ENCODE measurements at regions not wholly inside any gene's neighbourhood (a gene's known extent, or its start where the extent isn't known, plus 50 kb on each side); places are given as distances from the start of the nearest gene placed in this dataset.

- peak in 1 of 2 donors; percentile 26 for TF ChIP-seq POLR2A (IDR thresholded peaks at IDR 0.05)
- TF ChIP-seq CTCF (IDR thresholded peaks at IDR 0.05): no peak
Observed at GRCh38 chr12:118537481-118537917, 161.1 kb downstream of the SUDS3 start.
